Activated T-helper 2 cell treated with anti-CD3 and anti-CD28 coated beads, Interferon-gamma antibody, Interleukin-2, Interleukin-4, amounts not matched to agents 10 μg/mL and 5 μg/mL and 100 μg/mL, durations not matched to agents 14 hours and 24 hours and 36 hours (primary cell): ENCODE measurements at regions not wholly inside any gene's neighbourhood (a gene's known extent, or its start where the extent isn't known, plus 50 kb on each side); places are given as distances from the start of the nearest gene placed in this dataset.
"Not testable (repeated sequence)": the region's sequence is repeated elsewhere in the genome, so short reads cannot be mapped to it uniquely, and the experiment has no call there.

Source experiments
- DNase-seq: peaks from one replicate; pipeline ENCODE4 v3.0.0; 2021; ENCODE audit warnings: low spot score
- H3K27ac Mint-ChIP-seq: one replicate; pipeline ENCODE4 v1.8.0; 2021; ENCODE audit warnings: mixed read lengths
- H3K27me3 Mint-ChIP-seq: one replicate; pipeline ENCODE4 v1.8.0; 2021; ENCODE audit warnings: low read depth, mixed read lengths
- H3K36me3 Mint-ChIP-seq: one replicate; pipeline ENCODE4 v1.8.0; 2021; ENCODE audit warnings: low read depth, mixed read lengths
- H3K4me1 Mint-ChIP-seq: one replicate; pipeline ENCODE4 v1.8.0; 2021; ENCODE audit warnings: low read depth, mixed read lengths
- H3K4me3 Mint-ChIP-seq: one replicate; pipeline ENCODE4 v1.8.0; 2021; ENCODE audit warnings: low read depth, mild to moderate bottlenecking, moderate library complexity, mixed read lengths
- H3K9me3 Mint-ChIP-seq: one replicate; pipeline ENCODE4 v1.8.0; 2021; ENCODE audit warnings: mixed read lengths
- intact Hi-C: fragments of 100-400 bp; cut with micrococcal nuclease; formaldehyde crosslinking; loops from one replicate; pipeline ENCODE4 v1.15.1; 2023

GRCh38 chr21:9740991-9741742 is 780.2 kb upstream of the TPTE start:
- peaks cover 42% of the 10 kb centered on the region for H3K9me3 Mint-ChIP-seq
- DNase-seq, H3K27ac Mint-ChIP-seq, H3K4me1 Mint-ChIP-seq, intact Hi-C loops, H3K27me3 Mint-ChIP-seq, H3K4me3 Mint-ChIP-seq, H3K36me3 Mint-ChIP-seq: not testable (repeated sequence)

DNA sequence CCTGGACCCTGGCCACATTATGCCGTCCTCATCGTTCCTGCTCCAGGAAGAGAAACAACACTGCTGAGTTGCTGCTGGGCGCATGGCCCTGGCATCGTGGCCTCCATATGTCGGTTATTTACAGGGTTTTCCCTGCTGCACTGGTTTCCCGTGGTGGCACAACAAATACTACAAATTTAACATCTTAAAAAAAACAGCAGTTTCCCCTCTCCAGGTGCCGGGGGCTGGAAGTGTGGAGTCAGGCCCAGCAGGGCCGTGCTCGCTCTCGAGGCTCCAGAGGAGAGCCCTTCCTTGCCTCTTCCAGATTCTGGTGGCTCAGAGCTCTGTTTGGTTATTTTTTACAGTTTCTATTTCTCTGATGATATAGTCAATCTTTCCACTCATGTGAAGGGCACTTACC is 777.8 kb upstream of the TPTE start:
- not testable (repeated sequence) for H3K36me3 Mint-ChIP-seq

GRCh38 chr21:9744166-9744565 is 777.2 kb upstream of the TPTE start:
- H3K36me3 Mint-ChIP-seq, intact Hi-C loops, H3K4me1 Mint-ChIP-seq, H3K27me3 Mint-ChIP-seq, H3K4me3 Mint-ChIP-seq, H3K27ac Mint-ChIP-seq, DNase-seq: not testable (repeated sequence)
- H3K9me3 Mint-ChIP-seq = peaks cover 45% of the 10 kb centered on the region

More for the DNA sequence above, 777.8 kb upstream of the TPTE start:
- H3K27me3 Mint-ChIP-seq, H3K4me3 Mint-ChIP-seq, intact Hi-C loops, H3K27ac Mint-ChIP-seq, H3K4me1 Mint-ChIP-seq, DNase-seq: not testable (repeated sequence)
- H3K9me3 Mint-ChIP-seq = peaks cover 46% of the 10 kb centered on the region

- H3K4me1 Mint-ChIP-seq, H3K4me3 Mint-ChIP-seq, H3K27me3 Mint-ChIP-seq, H3K36me3 Mint-ChIP-seq, H3K27ac Mint-ChIP-seq, intact Hi-C loops, DNase-seq: not testable (repeated sequence)
- H3K9me3 Mint-ChIP-seq = peaks cover 40% of the 10 kb centered on the region
Measured at GRCh38 chr21:9744593-9744992, 776.8 kb upstream of the TPTE start.

DNA sequence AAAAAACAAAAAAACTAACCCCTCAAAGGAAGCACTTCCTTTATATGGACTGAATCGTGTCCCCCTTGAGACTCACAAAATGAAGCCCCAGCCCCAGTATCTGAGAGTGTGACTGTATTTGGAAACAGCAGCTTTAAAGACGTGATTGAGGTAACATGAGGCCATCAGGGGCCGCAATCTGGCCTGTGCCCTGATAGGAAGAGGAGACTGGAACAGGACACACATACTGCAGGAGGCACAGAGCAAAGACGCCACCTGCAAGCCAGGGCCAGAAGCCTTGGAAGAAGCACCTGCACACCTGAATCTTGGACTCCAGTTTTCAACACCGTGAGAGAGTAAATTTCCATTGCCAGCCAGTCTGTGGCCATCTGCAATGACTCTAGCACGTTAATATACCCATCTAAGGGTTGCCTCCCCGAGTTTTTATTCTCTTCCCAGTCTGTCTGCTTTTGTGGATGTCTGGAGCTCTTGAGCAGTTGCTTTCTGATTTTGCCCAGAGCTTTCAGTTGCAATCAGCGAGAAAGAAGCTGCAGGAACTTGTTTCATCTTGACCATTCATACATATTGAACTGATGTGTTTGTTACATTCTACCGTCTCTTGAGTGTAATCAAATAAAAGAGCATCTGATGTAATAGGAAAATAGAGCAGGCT is 775.8 kb upstream of the TPTE start:
- H3K27ac Mint-ChIP-seq, H3K4me3 Mint-ChIP-seq, H3K27me3 Mint-ChIP-seq, DNase-seq, intact Hi-C loops, H3K4me1 Mint-ChIP-seq, H3K36me3 Mint-ChIP-seq: not testable (repeated sequence)
- peaks cover 32% of the 10 kb centered on the region for H3K9me3 Mint-ChIP-seq

DNA sequence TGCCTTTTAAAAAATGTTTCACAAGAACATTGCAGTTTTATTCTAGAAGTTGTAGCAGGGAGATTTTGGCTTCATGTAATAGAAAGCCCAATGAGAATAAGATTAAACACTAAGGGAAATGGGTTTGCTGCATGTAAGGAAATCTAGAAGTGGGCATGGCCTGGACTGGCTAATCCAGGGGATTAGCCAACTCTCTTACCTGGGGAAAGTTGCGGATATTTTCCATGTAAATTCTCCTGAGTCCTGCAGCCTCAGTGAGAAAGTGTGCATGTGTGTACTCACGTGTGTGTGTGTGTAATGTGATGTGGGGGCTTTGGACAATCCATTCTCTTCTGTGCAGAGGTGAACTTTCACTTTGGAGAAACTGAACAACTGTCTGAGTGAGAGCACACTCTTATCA is 775.1 kb upstream of the TPTE start:
- not testable (repeated sequence) for H3K4me1 Mint-ChIP-seq, H3K27ac Mint-ChIP-seq

DNA sequence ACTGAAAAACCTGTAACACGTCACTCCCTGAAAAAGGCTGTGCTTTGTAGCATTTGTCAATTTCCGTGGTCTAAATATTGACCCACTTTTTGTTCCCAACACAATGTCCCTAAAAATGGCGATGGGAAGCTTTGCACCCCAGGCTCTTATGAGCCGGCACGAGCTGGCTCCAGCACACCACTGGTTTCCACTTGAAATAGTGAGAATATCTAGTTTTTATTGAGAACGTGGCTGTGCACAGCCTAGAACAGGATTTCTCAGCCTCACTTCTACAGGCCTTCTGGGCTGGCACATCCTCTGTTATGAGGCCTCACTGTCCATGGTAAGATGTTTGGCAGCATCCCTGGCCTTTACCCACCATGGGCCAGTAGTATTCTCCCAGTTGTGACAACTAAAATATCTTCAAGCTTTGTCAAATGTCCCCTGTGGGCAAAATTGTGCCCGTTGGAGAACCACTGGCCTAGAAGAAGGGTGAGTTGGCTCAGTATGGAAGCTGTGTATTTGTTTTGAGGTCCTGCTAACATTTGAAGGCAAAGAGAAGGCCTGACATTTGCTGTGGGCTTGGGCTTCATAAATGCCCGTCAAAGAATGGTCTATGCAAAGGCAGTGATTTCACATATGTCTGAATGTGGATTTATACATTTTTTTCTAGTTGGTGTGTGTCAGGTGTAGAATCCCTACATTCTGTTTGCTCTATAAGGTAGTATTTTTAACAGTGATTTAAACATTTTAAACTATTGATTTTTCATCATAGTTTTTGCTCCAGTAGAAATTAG is 774.4 kb upstream of the TPTE start:
- DNase-seq, H3K27ac Mint-ChIP-seq, intact Hi-C loops, H3K36me3 Mint-ChIP-seq, H3K4me3 Mint-ChIP-seq, H3K4me1 Mint-ChIP-seq, H3K27me3 Mint-ChIP-seq: not testable (repeated sequence)
- H3K9me3 Mint-ChIP-seq = peaks cover 20% of the 10 kb centered on the region

More for the DNA sequence above, 775.1 kb upstream of the TPTE start:
- H3K27me3 Mint-ChIP-seq, H3K4me3 Mint-ChIP-seq, DNase-seq, intact Hi-C loops, H3K36me3 Mint-ChIP-seq: not testable (repeated sequence)
- peaks cover 27% of the 10 kb centered on the region for H3K9me3 Mint-ChIP-seq

DNA sequence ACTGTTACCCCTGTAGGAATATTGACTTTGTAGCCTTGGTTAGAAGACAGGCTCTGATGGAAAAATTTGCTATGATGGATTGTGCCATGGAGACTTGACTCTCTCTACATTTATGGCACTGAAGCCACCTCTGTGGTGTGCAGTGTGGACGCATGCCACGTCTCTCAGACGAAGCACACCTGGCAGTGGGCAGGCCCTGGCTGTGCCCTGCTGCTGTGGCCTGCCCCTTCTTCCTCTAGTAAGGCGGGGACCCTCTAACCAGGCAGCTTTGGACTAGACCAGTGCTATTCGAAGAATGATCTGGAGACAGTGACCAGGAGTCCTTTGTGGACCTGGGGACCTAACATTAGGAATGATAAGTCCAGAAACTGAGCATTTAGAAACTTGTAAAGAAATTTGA is 773.5 kb upstream of the TPTE start:
- H3K4me1 Mint-ChIP-seq, H3K27me3 Mint-ChIP-seq, H3K4me3 Mint-ChIP-seq, H3K27ac Mint-ChIP-seq, H3K36me3 Mint-ChIP-seq, DNase-seq, intact Hi-C loops: not testable (repeated sequence)
- H3K9me3 Mint-ChIP-seq = peaks cover 16% of the 10 kb centered on the region

DNA sequence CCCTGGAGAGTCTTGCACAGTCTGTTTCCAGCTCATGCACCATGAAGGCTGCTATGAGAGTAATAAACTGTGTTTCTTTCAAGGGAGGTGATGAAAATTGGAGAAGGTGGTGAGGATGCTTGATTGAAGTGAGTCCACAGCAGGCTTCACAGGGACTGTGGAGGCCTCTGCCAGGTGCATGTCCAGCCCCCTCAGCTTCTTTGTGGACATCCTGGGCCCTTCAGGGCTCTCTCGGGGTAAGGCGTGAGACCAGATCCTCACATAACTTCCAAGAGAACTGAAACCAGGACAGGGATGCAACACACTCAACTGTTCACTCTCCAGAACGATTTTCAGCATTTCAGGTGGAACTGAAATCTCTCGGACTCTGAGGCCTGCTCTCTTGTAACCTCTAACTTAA is 772.9 kb upstream of the TPTE start:
- not testable (repeated sequence) for H3K4me3 Mint-ChIP-seq, H3K36me3 Mint-ChIP-seq, H3K27ac Mint-ChIP-seq

DNA sequence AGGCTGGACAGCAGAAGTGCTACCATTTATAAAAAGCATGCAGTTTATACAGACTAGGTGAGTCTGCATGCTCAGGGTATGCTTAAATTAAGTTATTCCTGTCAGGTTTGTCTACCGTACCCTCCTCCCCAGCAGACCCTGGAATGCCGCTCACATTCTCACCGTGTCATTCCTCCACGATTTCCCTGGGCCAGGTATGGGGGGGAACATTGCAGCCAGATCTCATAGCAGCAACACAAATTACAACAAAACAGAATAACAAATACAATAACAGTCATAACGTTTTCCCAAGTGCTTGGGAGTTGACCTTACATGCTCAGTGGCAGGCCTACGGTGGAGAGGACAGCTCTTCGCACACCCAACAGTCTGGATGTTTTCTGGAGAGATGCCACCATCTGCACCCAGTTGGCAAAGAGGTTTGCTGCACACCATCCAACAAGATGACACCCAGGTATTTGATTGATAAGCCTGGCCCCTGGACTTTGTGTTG is 771.6 kb upstream of the TPTE start:
- DNase-seq, intact Hi-C loops, H3K4me1 Mint-ChIP-seq, H3K27ac Mint-ChIP-seq, H3K36me3 Mint-ChIP-seq, H3K27me3 Mint-ChIP-seq, H3K4me3 Mint-ChIP-seq: not testable (repeated sequence)
- peaks cover 16% of the 10 kb centered on the region for H3K9me3 Mint-ChIP-seq

More for the DNA sequence above, 772.9 kb upstream of the TPTE start:
- peaks cover 16% of the 10 kb centered on the region for H3K9me3 Mint-ChIP-seq
- H3K4me1 Mint-ChIP-seq, intact Hi-C loops, H3K27me3 Mint-ChIP-seq, DNase-seq: not testable (repeated sequence)

DNA sequence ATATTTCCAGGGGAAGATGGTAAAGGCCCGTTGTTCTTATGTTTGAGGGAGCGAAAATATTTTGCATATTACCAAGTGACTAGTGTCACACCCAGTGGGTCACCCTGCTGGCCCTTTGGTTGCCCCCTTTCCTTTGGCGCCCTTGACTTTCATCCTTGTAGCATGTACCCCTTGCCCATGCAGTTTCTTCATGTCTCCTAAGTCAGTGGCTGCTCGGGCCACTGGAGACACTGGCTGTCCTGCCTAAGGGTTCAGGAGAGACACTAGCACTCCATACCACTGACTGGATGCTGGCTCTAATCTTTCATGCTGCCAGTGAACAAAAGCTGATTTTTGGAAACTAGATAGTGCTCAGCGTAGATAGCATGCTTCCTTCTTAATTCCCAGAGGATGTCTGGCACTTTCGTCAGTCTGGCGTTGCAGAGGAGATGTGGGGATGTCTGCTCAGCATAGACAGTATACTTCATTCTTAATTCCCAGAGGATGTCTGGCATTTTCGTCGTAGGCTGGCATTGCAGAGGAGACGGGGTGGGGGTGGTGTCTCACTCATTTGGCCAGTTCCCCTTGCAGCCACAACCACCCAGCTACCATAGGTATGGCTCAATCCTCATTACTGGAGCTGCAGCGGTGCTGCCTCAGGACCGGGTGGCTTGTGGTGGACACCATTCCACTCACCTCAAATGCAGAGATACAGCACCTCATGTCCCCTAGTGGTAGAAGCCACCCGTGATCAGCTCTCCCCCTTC is 770.9 kb upstream of the TPTE start:
- intact Hi-C loops = no loop called here
- peaks cover 17% of the 10 kb centered on the region for H3K9me3 Mint-ChIP-seq
- H3K4me3 Mint-ChIP-seq = no peak overlapping the region
- no peaks in the 10 kb centered on the region for H3K4me1 Mint-ChIP-seq
- H3K36me3 Mint-ChIP-seq = no peaks in the 10 kb centered on the region
- DNase-seq = no peak
- H3K27ac Mint-ChIP-seq = no peak overlapping the region
- no peaks in the 10 kb centered on the region for H3K27me3 Mint-ChIP-seq

GRCh38 chr21:9751087-9751585 is 770.2 kb upstream of the TPTE start:
- H3K36me3 Mint-ChIP-seq, H3K27me3 Mint-ChIP-seq, H3K27ac Mint-ChIP-seq, intact Hi-C loops, H3K4me3 Mint-ChIP-seq, H3K4me1 Mint-ChIP-seq, DNase-seq: not testable (repeated sequence)
- H3K9me3 Mint-ChIP-seq = peaks cover 23% of the 10 kb centered on the region
